ENCODE measurements at regions not wholly inside any gene's neighbourhood (a gene's known extent, or its start where the extent isn't known, plus 50 kb on each side); places are given as distances from the start of the nearest gene placed in this dataset.

DNA sequence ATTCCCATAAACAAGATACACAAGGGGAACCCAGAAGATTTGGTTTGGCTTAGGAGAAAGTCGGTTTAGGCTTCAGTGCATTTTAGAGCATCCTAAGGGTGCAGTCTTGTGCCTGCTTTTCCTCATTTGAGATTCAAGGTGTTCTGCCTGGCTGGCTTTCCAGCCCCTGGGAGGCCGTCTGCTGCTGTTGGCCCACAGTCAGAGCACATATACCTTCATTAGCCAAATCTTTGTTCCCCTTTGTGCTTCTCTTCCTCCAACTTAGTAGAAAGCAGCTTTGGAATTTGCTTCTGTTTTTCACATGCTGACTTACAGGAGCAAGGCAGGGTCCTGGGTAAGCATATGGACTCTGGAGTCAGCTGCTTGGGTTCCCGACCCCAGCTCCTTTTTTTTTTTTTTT, 477.1 kb upstream of the TCF4 start:
- ChIA-PET POLR2A (no interaction called here), CTCF (no interaction called here)
- Histone ChIP-seq H3K27ac (ENCODE audit: extremely low read depth, low read depth, low read length) (no peak overlapping the region), H3K4me3 (ENCODE audit: low read depth, low read length) (no peak overlapping the region), H3K4me1 (ENCODE audit: control insufficient read depth, insufficient read depth, low read length) (no peaks in the 10 kb centered on the region), H3K36me3 (ENCODE audit: control insufficient read depth in 2 of 2, insufficient read depth in 1 of 2, low read length in 2 of 2) (no peaks in the 10 kb centered on the region), H3K9me3 (ENCODE audit: control insufficient read depth, insufficient read depth, low read depth, low read length) (no peaks in the 10 kb centered on the region)
- no peak for TF ChIP-seq ZNF433 (tag by site-specific recombination; IDR thresholded peaks at IDR 0.05; ENCODE audit: low read depth)
- TF ChIP-seq ZBTB21 (tag by site-specific recombination; IDR thresholded peaks at IDR 0.05) = no peak
- no peak for TF ChIP-seq ZNF366 (tag by site-specific recombination; conservative IDR thresholded peaks at IDR 0.05)
- TF ChIP-seq ZFP69B (tag by site-specific recombination; IDR thresholded peaks at IDR 0.05) = no peak
- TF ChIP-seq MYNN (tag by site-specific recombination; IDR thresholded peaks at IDR 0.05; ENCODE audit: borderline replicate concordance) = no peak
- no peak for TF ChIP-seq KLF9 (tag by site-specific recombination; IDR thresholded peaks at IDR 0.05; ENCODE audit: low read depth)
- TF ChIP-seq ZNF555 (tag by site-specific recombination; conservative IDR thresholded peaks at IDR 0.05) = no peak
- TF ChIP-seq BCL11A (tag by site-specific recombination; IDR thresholded peaks at IDR 0.05; ENCODE audit: low read depth) = no peak
- no peak for TF ChIP-seq ZNF2 (tag by site-specific recombination; IDR thresholded peaks at IDR 0.05)
- TF ChIP-seq, protein P1, sequence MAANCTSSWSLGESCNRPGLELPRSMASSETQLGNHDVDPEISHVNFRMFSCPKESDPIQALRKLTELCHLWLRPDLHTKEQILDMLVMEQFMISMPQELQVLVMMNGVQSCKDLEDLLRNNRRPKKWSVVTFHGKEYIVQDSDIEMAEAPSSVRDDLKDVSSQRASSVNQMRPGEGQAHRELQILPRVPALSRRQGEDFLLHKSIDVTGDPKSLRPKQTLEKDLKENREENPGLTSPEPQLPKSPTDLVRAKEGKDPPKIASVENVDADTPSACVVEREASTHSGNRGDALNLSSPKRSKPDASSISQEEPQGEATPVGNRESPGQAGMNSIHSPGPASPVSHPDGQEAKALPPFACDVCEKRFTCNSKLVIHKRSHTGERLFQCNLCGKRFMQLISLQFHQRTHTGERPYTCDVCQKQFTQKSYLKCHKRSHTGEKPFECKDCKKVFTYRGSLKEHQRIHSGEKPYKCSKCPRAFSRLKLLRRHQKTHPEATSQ (tag by site-specific recombination; IDR thresholded peaks at IDR 0.05) = no peak
- TF ChIP-seq, protein P2, sequence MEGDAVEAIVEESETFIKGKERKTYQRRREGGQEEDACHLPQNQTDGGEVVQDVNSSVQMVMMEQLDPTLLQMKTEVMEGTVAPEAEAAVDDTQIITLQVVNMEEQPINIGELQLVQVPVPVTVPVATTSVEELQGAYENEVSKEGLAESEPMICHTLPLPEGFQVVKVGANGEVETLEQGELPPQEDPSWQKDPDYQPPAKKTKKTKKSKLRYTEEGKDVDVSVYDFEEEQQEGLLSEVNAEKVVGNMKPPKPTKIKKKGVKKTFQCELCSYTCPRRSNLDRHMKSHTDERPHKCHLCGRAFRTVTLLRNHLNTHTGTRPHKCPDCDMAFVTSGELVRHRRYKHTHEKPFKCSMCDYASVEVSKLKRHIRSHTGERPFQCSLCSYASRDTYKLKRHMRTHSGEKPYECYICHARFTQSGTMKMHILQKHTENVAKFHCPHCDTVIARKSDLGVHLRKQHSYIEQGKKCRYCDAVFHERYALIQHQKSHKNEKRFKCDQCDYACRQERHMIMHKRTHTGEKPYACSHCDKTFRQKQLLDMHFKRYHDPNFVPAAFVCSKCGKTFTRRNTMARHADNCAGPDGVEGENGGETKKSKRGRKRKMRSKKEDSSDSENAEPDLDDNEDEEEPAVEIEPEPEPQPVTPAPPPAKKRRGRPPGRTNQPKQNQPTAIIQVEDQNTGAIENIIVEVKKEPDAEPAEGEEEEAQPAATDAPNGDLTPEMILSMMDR (tag by site-specific recombination; IDR thresholded peaks at IDR 0.05) = no peak
- no peak for TF ChIP-seq ZNF202 (tag by site-specific recombination; IDR thresholded peaks at IDR 0.05; ENCODE audit: borderline replicate concordance)

DNA sequence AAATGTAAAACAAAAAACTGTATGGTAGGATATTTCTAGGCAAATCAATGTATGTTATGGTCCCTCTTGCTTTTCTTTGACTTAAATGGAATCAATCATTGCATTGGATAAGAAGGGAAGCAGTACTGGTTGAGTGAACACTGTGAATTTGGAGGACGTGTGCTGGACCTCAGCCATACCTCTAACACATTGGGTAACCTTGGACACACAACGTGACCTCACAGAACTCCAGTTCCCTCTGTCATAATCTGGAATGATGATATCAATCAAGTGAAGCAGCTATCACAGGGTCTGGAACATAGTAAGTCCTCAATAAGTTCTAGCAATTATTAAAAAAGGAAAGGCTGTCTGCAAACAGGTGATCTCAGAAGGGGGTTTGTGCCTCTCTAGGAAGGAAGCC, 474.9 kb upstream of the TCF4 start:
- TF ChIP-seq HOXD13 (CRISPR knock-in tag; IDR thresholded peaks at IDR 0.05; ENCODE audit: borderline replicate concordance) = no peak
- TF ChIP-seq ZNF549 (tag by site-specific recombination; IDR thresholded peaks at IDR 0.05) = no peak
- TF ChIP-seq ZNF138 (tag by site-specific recombination; IDR thresholded peaks at IDR 0.05; ENCODE audit: borderline replicate concordance) = no peak
- TF ChIP-seq, protein P3, sequence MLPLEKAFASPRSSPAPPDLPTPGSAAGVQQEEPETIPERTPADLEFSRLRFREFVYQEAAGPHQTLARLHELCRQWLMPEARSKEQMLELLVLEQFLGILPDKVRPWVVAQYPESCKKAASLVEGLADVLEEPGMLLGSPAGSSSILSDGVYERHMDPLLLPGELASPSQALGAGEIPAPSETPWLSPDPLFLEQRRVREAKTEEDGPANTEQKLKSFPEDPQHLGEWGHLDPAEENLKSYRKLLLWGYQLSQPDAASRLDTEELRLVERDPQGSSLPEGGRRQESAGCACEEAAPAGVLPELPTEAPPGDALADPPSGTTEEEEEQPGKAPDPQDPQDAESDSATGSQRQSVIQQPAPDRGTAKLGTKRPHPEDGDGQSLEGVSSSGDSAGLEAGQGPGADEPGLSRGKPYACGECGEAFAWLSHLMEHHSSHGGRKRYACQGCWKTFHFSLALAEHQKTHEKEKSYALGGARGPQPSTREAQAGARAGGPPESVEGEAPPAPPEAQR (tag by site-specific recombination; IDR thresholded peaks at IDR 0.05) = no peak
- CTCF ChIA-PET = interaction anchor here (0.6 kb wide), 2 partner anchors 17 to 1080 kb away, joined by 3 to 4 read pairs; no protein-coding TSS in a partner anchor
- Histone ChIP-seq H3K36me3 (ENCODE audit: control insufficient read depth in 2 of 2, insufficient read depth in 1 of 2, low read length in 2 of 2) (no peaks in the 10 kb centered on the region), H3K9me3 (ENCODE audit: control insufficient read depth, insufficient read depth, low read depth, low read length) (no peaks in the 10 kb centered on the region), H3K4me3 (ENCODE audit: low read depth, low read length) (no peak overlapping the region), H3K27ac (ENCODE audit: extremely low read depth, low read depth, low read length) (no peak overlapping the region), H3K4me1 (ENCODE audit: control insufficient read depth, insufficient read depth, low read length) (no peaks in the 10 kb centered on the region)
- POLR2A ChIA-PET = no interaction called here

DNA sequence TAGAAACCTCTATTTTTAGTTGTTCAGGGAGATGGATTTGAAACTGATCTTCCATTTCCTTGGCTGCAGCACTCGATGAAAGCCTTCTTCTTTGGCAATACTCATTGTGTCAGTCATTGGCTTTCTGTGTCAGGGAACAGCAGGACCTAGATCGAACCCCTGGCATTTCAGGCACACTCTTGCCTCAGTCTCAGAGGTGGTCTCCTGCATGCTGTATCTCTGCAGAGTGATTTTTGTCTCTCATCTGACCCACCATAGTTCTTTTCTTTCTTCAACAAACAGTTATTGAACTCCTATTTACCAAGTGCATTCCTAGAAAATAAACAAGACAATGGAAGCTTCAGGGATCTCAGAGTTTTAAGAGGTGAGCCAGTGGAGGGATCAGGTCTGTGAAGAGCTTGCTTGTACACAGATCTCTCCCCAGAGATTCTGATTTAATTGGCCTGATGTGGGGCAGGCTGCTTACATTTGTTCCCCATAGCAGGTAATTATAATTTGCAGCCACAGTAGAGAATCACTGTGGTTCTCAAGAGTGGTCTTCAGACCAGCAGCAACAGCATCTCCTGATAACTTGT, 473.1 kb upstream of the TCF4 start:
- Histone ChIP-seq H3K4me1 (ENCODE audit: control insufficient read depth, insufficient read depth, low read length) (no peaks in the 10 kb centered on the region), H3K36me3 (ENCODE audit: control insufficient read depth in 2 of 2, insufficient read depth in 1 of 2, low read length in 2 of 2) (no peaks in the 10 kb centered on the region), H3K9me3 (ENCODE audit: control insufficient read depth, insufficient read depth, low read depth, low read length) (no peaks in the 10 kb centered on the region), H3K27ac (ENCODE audit: extremely low read depth, low read depth, low read length) (no peak overlapping the region), H3K4me3 (ENCODE audit: low read depth, low read length) (no peak overlapping the region)
- ChIA-PET CTCF (interaction anchor here (1.1 kb wide), 1 partner anchor 103 kb away, joined by 5 read pairs; no protein-coding TSS in a partner anchor), POLR2A (no interaction called here)
- TF ChIP-seq ZNF138 (tag by site-specific recombination; IDR thresholded peaks at IDR 0.05; ENCODE audit: borderline replicate concordance) (no peak), GFI1B (tag by site-specific recombination; IDR thresholded peaks at IDR 0.05) (no peak), ZNF610 (tag by site-specific recombination; IDR thresholded peaks at IDR 0.05; ENCODE audit: borderline replicate concordance) (no peak), ZNF248 (tag by site-specific recombination; IDR thresholded peaks at IDR 0.05) (no peak), GLIS1 (tag by site-specific recombination; IDR thresholded peaks at IDR 0.05) (no peak)
- TF ChIP-seq, protein P1 (tag by site-specific recombination; IDR thresholded peaks at IDR 0.05) = no peak
